K562 (cell line): ENCODE measurements at regions not wholly inside any gene's neighbourhood (a gene's known extent, or its start where the extent isn't known, plus 50 kb on each side); places are given as distances from the start of the nearest gene placed in this dataset.

Experiments
- CREM ChIP-seq: IDR thresholded peaks from 2 replicates; pipeline ENCODE4 v1.6.1; 2014; ENCODE audit warnings: antibody characterized with exemption, low read depth
- EZH2 ChIP-seq: IDR thresholded peaks from 2 replicates; pipeline ENCODE4 v1.6.1; 2012; ENCODE audit warnings: low read depth, mild to moderate bottlenecking, inconsistent platforms, low read length, borderline replicate concordance
- FOXK1 ChIP-seq: sonication (generic); formaldehyde crosslinking; IDR thresholded peaks from 2 replicates; pipeline ENCODE4 v1.8.0; 2022; ENCODE audit warnings: missing genetic modification reagents, mild to moderate bottlenecking, borderline replicate concordance
- POLR2H ChIP-seq: IDR thresholded peaks from 2 replicates; pipeline ENCODE4 v1.6.1; 2016; ENCODE audit warnings: missing genetic modification characterization, low read depth, mild to moderate bottlenecking, control low read depth, missing compliant biosample characterization, moderate library complexity
- ZNF3 ChIP-seq: fragments of 250-450 bp; sonication (Bioruptor Pico); IDR thresholded peaks from 2 replicates; pipeline ENCODE4 v1.5.0; 2021; ENCODE audit warnings: mild to moderate bottlenecking, moderate library complexity
- TF ChIP-seq, protein P1 (sequence below): sonication (generic); formaldehyde crosslinking; IDR thresholded peaks from 2 replicates; pipeline ENCODE4 v1.8.0; 2022; ENCODE audit warnings: mild to moderate bottlenecking, missing genetic modification reagents, borderline replicate concordance
- TF ChIP-seq, protein P2 (sequence below), 3 experiments: fragments of 200-800 bp in 1 of 3; sonication (Bioruptor generic) in 1 of 3; sonication (generic) in 1 of 3; formaldehyde crosslinking in 1 of 3; IDR thresholded peaks; 2 replicates each; pipeline versions ENCODE4 v1.6.1 to v1.8.0; 2016 to 2022; ENCODE audit warnings: mild to moderate bottlenecking in 2 of 3, missing compliant biosample characterization in 2 of 3, missing genetic modification characterization in 2 of 3, missing genetic modification reagents in 1 of 3
- TF ChIP-seq, protein P3 (sequence below): sonication (generic); formaldehyde crosslinking; IDR thresholded peaks from 2 replicates; pipeline ENCODE4 v1.8.1; 2023; ENCODE audit warnings: mild to moderate bottlenecking, missing genetic modification reagents

DNA sequence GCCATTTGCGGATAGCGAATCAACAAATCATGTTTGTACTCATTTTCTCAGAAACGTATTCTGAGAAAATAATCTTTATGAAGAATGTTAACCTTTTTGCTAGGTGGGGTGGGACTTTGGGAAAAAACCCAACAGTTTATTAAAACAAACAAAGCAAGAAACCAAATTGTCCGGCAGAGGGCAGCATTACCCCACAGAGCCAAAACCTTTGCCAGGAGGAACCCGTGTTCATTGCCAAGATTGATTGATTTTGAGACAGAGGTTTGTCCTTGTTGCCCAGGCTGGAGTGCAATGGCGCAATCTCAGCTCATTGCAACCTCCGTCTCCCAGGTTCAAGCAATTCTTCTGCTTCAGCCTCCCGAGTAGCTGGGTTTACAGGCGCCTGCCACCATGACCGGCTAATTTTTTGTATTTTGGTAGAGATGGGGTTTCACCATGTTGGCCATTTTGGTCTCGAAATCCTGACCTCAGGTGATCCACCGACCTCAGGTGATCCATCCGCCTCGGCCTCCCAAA is 70.8 kb upstream of the RHOU start:
- TF ChIP-seq FOXK1 (CRISPR knock-in tag) (no peak), ZNF3 (no peak), CREM (no peak), POLR2H (tag) (no peak), EZH2 (no peak)
- TF ChIP-seq, protein P1, sequence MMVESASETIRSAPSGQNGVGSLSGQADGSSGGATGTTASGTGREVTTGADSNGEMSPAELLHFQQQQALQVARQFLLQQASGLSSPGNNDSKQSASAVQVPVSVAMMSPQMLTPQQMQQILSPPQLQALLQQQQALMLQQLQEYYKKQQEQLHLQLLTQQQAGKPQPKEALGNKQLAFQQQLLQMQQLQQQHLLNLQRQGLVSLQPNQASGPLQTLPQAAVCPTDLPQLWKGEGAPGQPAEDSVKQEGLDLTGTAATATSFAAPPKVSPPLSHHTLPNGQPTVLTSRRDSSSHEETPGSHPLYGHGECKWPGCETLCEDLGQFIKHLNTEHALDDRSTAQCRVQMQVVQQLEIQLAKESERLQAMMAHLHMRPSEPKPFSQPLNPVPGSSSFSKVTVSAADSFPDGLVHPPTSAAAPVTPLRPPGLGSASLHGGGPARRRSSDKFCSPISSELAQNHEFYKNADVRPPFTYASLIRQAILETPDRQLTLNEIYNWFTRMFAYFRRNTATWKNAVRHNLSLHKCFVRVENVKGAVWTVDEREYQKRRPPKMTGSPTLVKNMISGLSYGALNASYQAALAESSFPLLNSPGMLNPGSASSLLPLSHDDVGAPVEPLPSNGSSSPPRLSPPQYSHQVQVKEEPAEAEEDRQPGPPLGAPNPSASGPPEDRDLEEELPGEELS (CRISPR knock-in tag): no peak
- TF ChIP-seq, protein P2, sequence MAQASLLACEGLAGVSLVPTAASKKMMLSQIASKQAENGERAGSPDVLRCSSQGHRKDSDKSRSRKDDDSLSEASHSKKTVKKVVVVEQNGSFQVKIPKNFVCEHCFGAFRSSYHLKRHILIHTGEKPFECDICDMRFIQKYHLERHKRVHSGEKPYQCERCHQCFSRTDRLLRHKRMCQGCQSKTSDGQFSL (CRISPR knock-in tag; IDR thresholded peaks at IDR 0.05): no peak
- TF ChIP-seq, protein P2 (tag; IDR thresholded peaks at IDR 0.05): no peak
- TF ChIP-seq, protein P3, sequence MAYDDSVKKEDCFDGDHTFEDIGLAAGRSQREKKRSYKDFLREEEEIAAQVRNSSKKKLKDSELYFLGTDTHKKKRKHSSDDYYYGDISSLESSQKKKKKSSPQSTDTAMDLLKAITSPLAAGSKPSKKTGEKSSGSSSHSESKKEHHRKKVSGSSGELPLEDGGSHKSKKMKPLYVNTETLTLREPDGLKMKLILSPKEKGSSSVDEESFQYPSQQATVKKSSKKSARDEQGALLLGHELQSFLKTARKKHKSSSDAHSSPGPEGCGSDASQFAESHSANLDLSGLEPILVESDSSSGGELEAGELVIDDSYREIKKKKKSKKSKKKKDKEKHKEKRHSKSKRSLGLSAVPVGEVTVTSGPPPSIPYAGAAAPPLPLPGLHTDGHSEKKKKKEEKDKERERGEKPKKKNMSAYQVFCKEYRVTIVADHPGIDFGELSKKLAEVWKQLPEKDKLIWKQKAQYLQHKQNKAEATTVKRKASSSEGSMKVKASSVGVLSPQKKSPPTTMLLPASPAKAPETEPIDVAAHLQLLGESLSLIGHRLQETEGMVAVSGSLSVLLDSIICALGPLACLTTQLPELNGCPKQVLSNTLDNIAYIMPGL (CRISPR knock-in tag): no peak
